ENCODE measurements at regions not wholly inside any gene's neighbourhood (a gene's known extent, or its start where the extent isn't known, plus 50 kb on each side); places are given as distances from the start of the nearest gene placed in this dataset.
A peak's percentile ranks its signal among the peaks of the same experiment; 100 is the strongest.

DNA sequence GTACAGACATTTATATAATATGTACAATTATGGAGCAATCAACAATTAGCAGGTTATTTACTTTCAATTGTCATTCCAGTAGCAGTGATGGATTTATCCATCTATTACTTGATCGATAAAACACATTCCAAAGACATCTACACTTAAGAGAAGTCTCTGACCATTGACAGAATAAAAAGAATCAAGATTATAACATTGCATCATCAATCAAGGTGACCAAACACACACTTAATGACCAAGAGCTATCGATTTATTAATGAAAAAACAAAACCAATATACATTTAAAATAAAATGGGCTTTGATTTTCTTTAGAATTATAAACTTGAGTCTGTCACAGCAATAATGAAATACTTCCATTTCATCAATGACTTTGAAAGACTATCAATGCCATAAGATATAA is 170.2 kb upstream of the CDKN3 start:
- peaks cover 7% of the 10 kb centered on the region for H3K27me3 Mint-ChIP-seq (ENCODE audit: low read depth)
- no peak overlapping the region for H3K27ac Mint-ChIP-seq
- TF ChIP-seq, protein P1, sequence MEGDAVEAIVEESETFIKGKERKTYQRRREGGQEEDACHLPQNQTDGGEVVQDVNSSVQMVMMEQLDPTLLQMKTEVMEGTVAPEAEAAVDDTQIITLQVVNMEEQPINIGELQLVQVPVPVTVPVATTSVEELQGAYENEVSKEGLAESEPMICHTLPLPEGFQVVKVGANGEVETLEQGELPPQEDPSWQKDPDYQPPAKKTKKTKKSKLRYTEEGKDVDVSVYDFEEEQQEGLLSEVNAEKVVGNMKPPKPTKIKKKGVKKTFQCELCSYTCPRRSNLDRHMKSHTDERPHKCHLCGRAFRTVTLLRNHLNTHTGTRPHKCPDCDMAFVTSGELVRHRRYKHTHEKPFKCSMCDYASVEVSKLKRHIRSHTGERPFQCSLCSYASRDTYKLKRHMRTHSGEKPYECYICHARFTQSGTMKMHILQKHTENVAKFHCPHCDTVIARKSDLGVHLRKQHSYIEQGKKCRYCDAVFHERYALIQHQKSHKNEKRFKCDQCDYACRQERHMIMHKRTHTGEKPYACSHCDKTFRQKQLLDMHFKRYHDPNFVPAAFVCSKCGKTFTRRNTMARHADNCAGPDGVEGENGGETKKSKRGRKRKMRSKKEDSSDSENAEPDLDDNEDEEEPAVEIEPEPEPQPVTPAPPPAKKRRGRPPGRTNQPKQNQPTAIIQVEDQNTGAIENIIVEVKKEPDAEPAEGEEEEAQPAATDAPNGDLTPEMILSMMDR (IDR thresholded peaks at IDR 0.05; ENCODE audit: unreplicated experiment): no peak
- H3K9me3 Mint-ChIP-seq: no peaks in the 10 kb centered on the region
- no peaks in the 10 kb centered on the region for H3K36me3 Mint-ChIP-seq
- no peak for DNase-seq (ENCODE audit: low spot score in 2 of 2, unreplicated experiment in 2 of 2)
- H3K4me1 Mint-ChIP-seq: peaks cover 61% of the 10 kb centered on the region
- no peak overlapping the region for H3K4me3 Mint-ChIP-seq

DNA sequence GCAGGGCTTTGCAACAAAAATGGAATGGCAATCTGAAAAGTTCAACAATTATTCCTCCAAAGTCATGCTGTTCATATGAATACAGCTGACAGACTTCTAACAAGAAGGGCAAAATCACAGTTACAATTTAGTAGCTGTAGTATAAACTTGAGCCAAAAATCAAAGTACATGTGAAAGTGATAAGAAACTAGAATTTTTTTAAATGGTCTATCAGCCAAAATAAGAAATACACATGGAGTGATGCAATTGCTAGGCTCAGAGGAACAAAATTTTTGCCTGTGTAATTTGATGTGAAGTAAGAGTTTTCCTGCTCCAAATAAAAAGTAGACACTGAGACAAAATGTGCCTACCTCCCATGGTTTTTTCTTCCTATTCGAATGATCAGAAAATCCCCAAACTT is 167.7 kb upstream of the CDKN3 start:
- peaks cover 4% of the 10 kb centered on the region for H3K9me3 Mint-ChIP-seq

DNA sequence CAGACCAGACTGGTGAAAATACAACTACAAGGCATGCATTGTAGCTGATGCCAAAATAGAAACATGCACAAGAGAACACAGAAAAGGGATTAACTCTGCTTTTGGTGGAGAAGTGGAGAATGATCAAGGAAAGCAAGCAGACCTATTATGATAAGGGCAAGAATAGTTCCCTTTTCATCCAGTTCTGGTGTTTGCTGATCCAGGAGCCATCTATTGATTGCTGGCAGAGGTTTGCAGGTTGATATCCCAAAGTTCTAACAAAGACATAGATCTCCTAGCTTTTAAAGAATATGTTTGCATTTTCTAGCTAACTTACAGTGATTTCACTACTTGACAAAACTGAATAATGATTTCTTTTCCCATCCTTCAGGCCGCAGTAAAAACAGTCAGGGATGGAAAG is 166.2 kb upstream of the CDKN3 start:
- Mint-ChIP-seq H3K4me3 (no peak overlapping the region), H3K9me3 (peaks cover 12% of the 10 kb centered on the region), H3K36me3 (peaks cover 4% of the 10 kb centered on the region), H3K27ac (peak overlapping the region; percentile 15), H3K27me3 (ENCODE audit: low read depth) (no peaks in the 10 kb centered on the region), H3K4me1 (peaks cover 31% of the 10 kb centered on the region)
- DNase-seq (ENCODE audit: low spot score in 2 of 2, unreplicated experiment in 2 of 2): no peak
- TF ChIP-seq, protein P1 (IDR thresholded peaks at IDR 0.05; ENCODE audit: unreplicated experiment): no peak

More for the DNA sequence above, 167.7 kb upstream of the CDKN3 start:
- Mint-ChIP-seq H3K36me3 (no peaks in the 10 kb centered on the region), H3K27ac (no peak overlapping the region), H3K4me3 (no peak overlapping the region), H3K4me1 (peaks cover 44% of the 10 kb centered on the region), H3K27me3 (ENCODE audit: low read depth) (no peaks in the 10 kb centered on the region)
- TF ChIP-seq, protein P1 (IDR thresholded peaks at IDR 0.05; ENCODE audit: unreplicated experiment): no peak
- DNase-seq (ENCODE audit: low spot score in 2 of 2, unreplicated experiment in 2 of 2): no peak

DNA sequence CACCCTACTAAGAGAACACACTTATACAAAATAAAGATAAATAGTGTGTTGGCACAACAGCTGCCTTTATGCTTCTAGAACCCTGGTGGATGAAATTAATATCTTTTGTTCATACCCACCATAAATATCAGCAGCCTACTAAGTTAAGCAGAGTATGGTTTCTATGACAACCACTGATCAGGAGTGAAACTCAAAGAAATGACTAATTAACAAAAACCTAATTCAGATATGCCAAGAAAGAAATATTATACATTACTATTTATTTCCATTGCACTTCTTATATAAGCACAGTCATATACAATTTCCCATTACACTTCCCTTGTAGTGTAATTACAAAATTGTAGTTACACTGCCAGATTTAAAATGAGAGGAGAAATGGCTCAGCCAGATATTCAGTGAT is 164.1 kb upstream of the CDKN3 start:
- no peak for DNase-seq (ENCODE audit: low spot score in 2 of 2, unreplicated experiment in 2 of 2)
- Mint-ChIP-seq H3K4me3 (no peak overlapping the region), H3K4me1 (peaks cover 25% of the 10 kb centered on the region), H3K9me3 (peaks cover 16% of the 10 kb centered on the region), H3K27me3 (ENCODE audit: low read depth) (no peaks in the 10 kb centered on the region), H3K27ac (no peak overlapping the region), H3K36me3 (peaks cover 4% of the 10 kb centered on the region)
- TF ChIP-seq, protein P1 (IDR thresholded peaks at IDR 0.05; ENCODE audit: unreplicated experiment): no peak

DNA sequence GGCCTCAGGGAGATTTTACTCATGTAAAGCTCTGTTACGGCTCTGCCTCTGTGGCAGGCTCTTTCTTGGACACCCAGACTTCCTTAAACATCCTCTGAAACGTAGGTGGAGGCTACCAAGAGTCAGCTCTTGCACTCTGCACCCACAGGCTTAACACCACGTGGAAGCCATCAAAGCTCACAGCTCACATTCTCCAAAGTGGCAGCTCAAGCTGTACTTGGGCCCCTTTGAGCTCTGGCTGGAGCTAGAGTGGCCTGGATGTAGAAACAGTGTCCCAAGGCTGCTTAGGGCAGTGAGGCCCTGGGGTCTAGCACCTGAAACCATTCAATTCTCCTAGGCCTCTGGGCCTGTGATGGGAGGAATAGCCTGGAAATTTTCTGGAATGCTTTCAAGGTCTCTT is 155.3 kb upstream of the CDKN3 start:
- no peak overlapping the region for H3K27ac Mint-ChIP-seq
- H3K9me3 Mint-ChIP-seq: peaks cover 4% of the 10 kb centered on the region
- H3K27me3 Mint-ChIP-seq (ENCODE audit: low read depth): no peaks in the 10 kb centered on the region
- TF ChIP-seq, protein P1 (IDR thresholded peaks at IDR 0.05; ENCODE audit: unreplicated experiment): no peak
- no peak overlapping the region for H3K4me3 Mint-ChIP-seq
- no peaks in the 10 kb centered on the region for H3K4me1 Mint-ChIP-seq
- no peaks in the 10 kb centered on the region for H3K36me3 Mint-ChIP-seq
- DNase-seq (ENCODE audit: low spot score in 2 of 2, unreplicated experiment in 2 of 2): no peak

DNA sequence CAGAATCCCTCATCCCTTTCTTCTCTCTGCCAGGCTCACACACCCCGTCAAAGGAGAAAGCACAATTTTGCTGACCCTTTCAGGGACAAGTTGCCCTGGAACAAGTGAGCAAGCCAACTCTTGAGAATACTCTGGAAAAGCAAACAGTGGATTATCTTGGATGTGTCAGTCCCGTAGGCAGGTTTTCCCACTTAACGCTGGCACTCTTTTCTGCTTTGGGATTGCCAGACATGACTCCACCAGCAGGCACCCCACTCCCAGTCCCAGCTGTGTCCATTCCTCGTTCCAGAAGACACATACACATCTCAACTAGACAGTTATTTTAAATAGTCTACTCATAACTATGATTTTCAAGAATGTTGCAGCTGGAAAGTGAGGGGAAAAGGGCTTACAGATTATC is 145.5 kb upstream of the CDKN3 start:
- no peak for DNase-seq (ENCODE audit: low spot score in 2 of 2, unreplicated experiment in 2 of 2)
- H3K9me3 Mint-ChIP-seq: peaks cover 4% of the 10 kb centered on the region
- H3K27ac Mint-ChIP-seq: no peak overlapping the region
- H3K27me3 Mint-ChIP-seq (ENCODE audit: low read depth): no peaks in the 10 kb centered on the region
- TF ChIP-seq, protein P1 (IDR thresholded peaks at IDR 0.05; ENCODE audit: unreplicated experiment): no peak
- H3K4me3 Mint-ChIP-seq: no peak overlapping the region
- H3K36me3 Mint-ChIP-seq: no peaks in the 10 kb centered on the region
- no peaks in the 10 kb centered on the region for H3K4me1 Mint-ChIP-seq

Data from mesothelial cell of epicardium (in vitro differentiated cells).